ENCODE measurements at regions not wholly inside any gene's neighbourhood (a gene's known extent, or its start where the extent isn't known, plus 50 kb on each side); places are given as distances from the start of the nearest gene placed in this dataset.

- no peaks in the 10 kb centered on the region for H3K9me3 ChIP-seq (ENCODE audit: control insufficient read depth in 4 of 4, low read length in 3 of 4)
- no peak overlapping the region for H3K27ac ChIP-seq (ENCODE audit: low read depth in 1 of 2, low read length in 2 of 2)
- no peak for DNase-seq (ENCODE audit: low spot score)
- no peak overlapping the region for H3K9ac ChIP-seq (ENCODE audit: low read depth in 1 of 2, low read length in 2 of 2)
- TF ChIP-seq ATF3 (IDR thresholded peaks at IDR 0.05), result no peak
- TF ChIP-seq YY1 (IDR thresholded peaks at IDR 0.05), result no peak
- TF ChIP-seq JUND (IDR thresholded peaks at IDR 0.05), result no peak
- no peak for TF ChIP-seq FOXA2 (IDR thresholded peaks at IDR 0.05)
- no peak for TF ChIP-seq RXRA (IDR thresholded peaks at IDR 0.05)
- no peak for TF ChIP-seq GABPA (IDR thresholded peaks at IDR 0.05 in 1 of 2, conservative IDR thresholded peaks at IDR 0.05 in 1 of 2)
- no peak for TF ChIP-seq SP1 (IDR thresholded peaks at IDR 0.05)
- no peak for TF ChIP-seq RAD21 (IDR thresholded peaks at IDR 0.05)
- no peak for TF ChIP-seq HNF4A (conservative IDR thresholded peaks at IDR 0.05)
- TF ChIP-seq EGR1 (IDR thresholded peaks at IDR 0.05; ENCODE audit: low read depth in 2 of 2), result no peak
- no peak for TF ChIP-seq ZBTB33 (IDR thresholded peaks at IDR 0.05)
- no peak for TF ChIP-seq MAX (IDR thresholded peaks at IDR 0.05)
- no peak for TF ChIP-seq REST (IDR thresholded peaks at IDR 0.05)
- no peak for TF ChIP-seq NR2F2 (IDR thresholded peaks at IDR 0.05)
- no peak for TF ChIP-seq FOXA1 (IDR thresholded peaks at IDR 0.05)
- no peak for TF ChIP-seq HNF4G (IDR thresholded peaks at IDR 0.05)
- 66% methylated on average over 4 of the region's 4 CpGs for WGBS
- H3K36me3 ChIP-seq (ENCODE audit: control insufficient read depth in 4 of 4, insufficient read depth in 3 of 4, low read depth in 1 of 4, low read length in 3 of 4), result no peaks in the 10 kb centered on the region
- H3K4me3 ChIP-seq (ENCODE audit: low read depth in 1 of 3, low read length in 3 of 3), result no peak overlapping the region
- no peaks in the 10 kb centered on the region for H3K4me1 ChIP-seq (ENCODE audit: control insufficient read depth in 4 of 4, insufficient read depth in 4 of 4, low read length in 3 of 4)
- H3K27me3 ChIP-seq (ENCODE audit: control insufficient read depth in 4 of 4, insufficient read depth in 4 of 4, low read length in 3 of 4), result peaks cover 0 to 8% (median 5%) of the 10 kb centered on the region in 4 donors
Observed at GRCh38 chr2:176664478-176664877, 395.2 kb downstream of the MTX2 start.

- no peak overlapping the region for H3K9ac ChIP-seq (ENCODE audit: low read depth in 1 of 2, low read length in 2 of 2)
- peaks cover 0 to 8% (median 5%) of the 10 kb centered on the region in 4 donors for H3K27me3 ChIP-seq (ENCODE audit: control insufficient read depth in 4 of 4, insufficient read depth in 4 of 4, low read length in 3 of 4)
- WGBS, result 85% methylated on average over 1 of the region's 1 CpG
- DNase-seq (ENCODE audit: low spot score), result no peak
- no peak overlapping the region for H3K4me3 ChIP-seq (ENCODE audit: low read depth in 1 of 3, low read length in 3 of 3)
- no peaks in the 10 kb centered on the region for H3K4me1 ChIP-seq (ENCODE audit: control insufficient read depth in 4 of 4, insufficient read depth in 4 of 4, low read length in 3 of 4)
- H3K36me3 ChIP-seq (ENCODE audit: control insufficient read depth in 4 of 4, insufficient read depth in 3 of 4, low read depth in 1 of 4, low read length in 3 of 4), result no peaks in the 10 kb centered on the region
- TF ChIP-seq RXRA (IDR thresholded peaks at IDR 0.05) (no peak), RAD21 (IDR thresholded peaks at IDR 0.05) (no peak), TAF1 (conservative IDR thresholded peaks at IDR 0.05) (no peak), FOXA1 (IDR thresholded peaks at IDR 0.05) (no peak), ATF3 (IDR thresholded peaks at IDR 0.05) (no peak), HNF4A (conservative IDR thresholded peaks at IDR 0.05) (no peak), REST (IDR thresholded peaks at IDR 0.05) (no peak), NR2F2 (IDR thresholded peaks at IDR 0.05) (no peak), ZBTB33 (IDR thresholded peaks at IDR 0.05) (no peak), FOXA2 (IDR thresholded peaks at IDR 0.05) (no peak), SP1 (IDR thresholded peaks at IDR 0.05) (no peak)
- H3K9me3 ChIP-seq (ENCODE audit: control insufficient read depth in 4 of 4, low read length in 3 of 4), result no peaks in the 10 kb centered on the region
- H3K27ac ChIP-seq (ENCODE audit: low read depth in 1 of 2, low read length in 2 of 2), result no peak overlapping the region
Observed at GRCh38 chr2:176665086-176665485, 395.8 kb downstream of the MTX2 start.
